ENCODE measurements at regions not wholly inside any gene's neighbourhood (a gene's known extent, or its start where the extent isn't known, plus 50 kb on each side); places are given as distances from the start of the nearest gene placed in this dataset.

GRCh38 chr20:39137299-39137698 is 175.2 kb downstream of the DHX35 start:
- Mint-ChIP-seq H3K36me3 (ENCODE audit: low read depth) (no peaks in the 10 kb centered on the region), H3K27ac (no peak overlapping the region), H3K4me1 (ENCODE audit: low read depth) (no peaks in the 10 kb centered on the region), H3K27me3 (peaks cover 18% of the 10 kb centered on the region), H3K9me3 (no peaks in the 10 kb centered on the region), H3K4me3 (no peak overlapping the region)
- ATAC-seq (ENCODE audit: poor library complexity) (no peak), DNase-seq (no peak)
- H3K4me3 ChIP-seq (ENCODE audit: low read length), result no peak overlapping the region
- no peaks in the 10 kb centered on the region for H3K36me3 ChIP-seq (ENCODE audit: insufficient read depth, low read length)
- no peak for TF ChIP-seq CTCF (IDR thresholded peaks at IDR 0.05)
- no peaks in the 10 kb centered on the region for H3K9me3 ChIP-seq (ENCODE audit: control insufficient read depth in 1 of 2, insufficient read depth in 1 of 2, low read length in 2 of 2)
- POLR2A ChIA-PET, result no interaction called here
- peaks cover 0 to 3% of the 10 kb centered on the region in 2 experiments for H3K27me3 ChIP-seq (ENCODE audit: control insufficient read depth in 1 of 2, insufficient read depth in 2 of 2, low read length in 2 of 2)
- CTCF ChIA-PET, result no interaction called here
- intact Hi-C loops (cut with DNase I, micrococcal nuclease), result no loop called here
- H3K27ac ChIP-seq (ENCODE audit: low read depth in 1 of 2, low read length in 2 of 2), result no peak overlapping the region
- no peaks in the 10 kb centered on the region for H3K4me1 ChIP-seq (ENCODE audit: insufficient read depth, low read length)

DNA sequence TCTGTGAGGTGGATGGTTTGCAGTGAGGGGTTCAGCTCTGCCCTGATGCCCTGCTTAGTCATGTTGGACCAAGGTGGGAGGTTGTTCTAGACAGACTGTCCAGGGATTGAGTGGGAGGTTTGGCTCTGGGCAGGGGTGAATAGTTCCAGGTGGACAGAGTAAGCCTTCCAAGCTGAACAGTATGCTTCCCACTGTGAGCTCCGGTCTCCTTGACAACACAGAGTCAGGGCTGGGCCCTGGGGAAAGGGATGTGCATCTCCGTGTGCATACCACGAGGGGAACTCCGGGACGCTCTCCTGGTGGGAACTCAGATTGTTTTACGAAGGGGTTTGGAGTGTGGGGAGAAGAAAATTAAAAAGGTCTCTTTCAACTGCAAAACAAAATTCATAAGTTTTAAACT is 174.7 kb downstream of the DHX35 start:
- POLR2A ChIA-PET, result no interaction called here
- H3K27me3 ChIP-seq (ENCODE audit: control insufficient read depth in 1 of 2, insufficient read depth in 2 of 2, low read length in 2 of 2), result peaks cover 0 to 3% of the 10 kb centered on the region in 2 experiments
- ATAC-seq (ENCODE audit: poor library complexity), result no peak
- H3K4me3 ChIP-seq (ENCODE audit: low read length), result no peak overlapping the region
- CTCF ChIA-PET, result no interaction called here
- Mint-ChIP-seq H3K27ac (no peak overlapping the region), H3K27me3 (peaks cover 14% of the 10 kb centered on the region), H3K4me1 (ENCODE audit: low read depth) (no peaks in the 10 kb centered on the region), H3K9me3 (no peaks in the 10 kb centered on the region), H3K36me3 (ENCODE audit: low read depth) (no peaks in the 10 kb centered on the region), H3K4me3 (no peak overlapping the region)
- H3K36me3 ChIP-seq (ENCODE audit: insufficient read depth, low read length), result no peaks in the 10 kb centered on the region
- H3K9me3 ChIP-seq (ENCODE audit: control insufficient read depth in 1 of 2, insufficient read depth in 1 of 2, low read length in 2 of 2), result no peaks in the 10 kb centered on the region
- TF ChIP-seq CTCF (IDR thresholded peaks at IDR 0.05), result no peak
- no peak for DNase-seq
- intact Hi-C loops (cut with DNase I, micrococcal nuclease), result no loop called here
- no peak overlapping the region for H3K27ac ChIP-seq (ENCODE audit: low read depth in 1 of 2, low read length in 2 of 2)
- H3K4me1 ChIP-seq (ENCODE audit: insufficient read depth, low read length), result no peaks in the 10 kb centered on the region

GRCh38 chr20:39135885-39136544 is 173.9 kb downstream of the DHX35 start:
- Mint-ChIP-seq H3K27ac (no peak overlapping the region), H3K4me3 (no peak overlapping the region), H3K4me1 (ENCODE audit: low read depth) (no peaks in the 10 kb centered on the region), H3K27me3 (peaks cover 9% of the 10 kb centered on the region), H3K9me3 (no peaks in the 10 kb centered on the region), H3K36me3 (ENCODE audit: low read depth) (no peaks in the 10 kb centered on the region)
- TF ChIP-seq CTCF (IDR thresholded peaks at IDR 0.05), result no peak
- DNase-seq, result no peak
- no peaks in the 10 kb centered on the region for H3K4me1 ChIP-seq (ENCODE audit: insufficient read depth, low read length)
- intact Hi-C loops (cut with DNase I, micrococcal nuclease), result no loop called here
- H3K9me3 ChIP-seq (ENCODE audit: control insufficient read depth in 1 of 2, insufficient read depth in 1 of 2, low read length in 2 of 2), result no peaks in the 10 kb centered on the region
- peaks cover 0 to 2% of the 10 kb centered on the region in 2 experiments for H3K27me3 ChIP-seq (ENCODE audit: control insufficient read depth in 1 of 2, insufficient read depth in 2 of 2, low read length in 2 of 2)
- H3K27ac ChIP-seq (ENCODE audit: low read depth in 1 of 2, low read length in 2 of 2), result no peak overlapping the region
- ChIA-PET CTCF (no interaction called here), POLR2A (no interaction called here)
- ATAC-seq (ENCODE audit: poor library complexity), result no peak
- no peak overlapping the region for H3K4me3 ChIP-seq (ENCODE audit: low read length)
- no peaks in the 10 kb centered on the region for H3K36me3 ChIP-seq (ENCODE audit: insufficient read depth, low read length)
